ENCODE measurements at regions not wholly inside any gene's neighbourhood (a gene's known extent, or its start where the extent isn't known, plus 50 kb on each side); places are given as distances from the start of the nearest gene placed in this dataset.

DNA sequence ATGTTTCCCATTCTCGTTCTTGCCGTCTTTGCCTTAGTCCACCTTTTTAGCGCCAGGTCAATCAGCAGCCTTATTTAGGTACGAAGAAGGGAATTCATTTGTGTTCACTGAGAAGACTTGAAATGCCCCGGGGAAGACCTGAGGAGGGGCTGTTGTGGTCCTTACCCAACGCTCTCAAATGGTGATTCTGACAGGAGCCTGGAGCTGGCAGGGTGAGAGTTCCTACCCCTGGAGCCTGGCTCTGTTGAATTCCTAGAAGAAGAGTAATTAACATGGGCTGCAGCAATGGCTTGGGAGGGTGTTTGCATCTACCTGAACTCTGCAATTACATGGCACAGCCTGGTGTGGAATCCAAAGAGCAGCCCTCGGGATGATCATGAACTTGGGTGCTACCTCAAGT is 76.9 kb upstream of the DSCAM start:
- H3K27me3 ChIP-seq (replicated peaks in 1 of 2; ENCODE audit: control insufficient read depth in 2 of 2, extremely low read depth in 1 of 2, insufficient read depth in 2 of 2, low read length in 1 of 2): peaks cover 0 to 2% of the 10 kb centered on the region in 2 experiments
- H3K36me3 ChIP-seq (ENCODE audit: control insufficient read depth in 2 of 2, extremely low read depth in 1 of 2, insufficient read depth in 1 of 2, low read length in 1 of 2): no peaks in the 10 kb centered on the region
- Mint-ChIP-seq H3K9me3 (peaks cover 7 to 10% (median 8%) of the 10 kb centered on the region in 3 donors), H3K27ac (no peak overlapping the region), H3K4me1 (no peaks in the 10 kb centered on the region), H3K4me3 (no peak overlapping the region), H3K27me3 (peaks cover 2 to 3% of the 10 kb centered on the region in 2 donors), H3K36me3 (no peaks in the 10 kb centered on the region)
- ChIA-PET POLR2A (no interaction called here), CTCF (interaction anchor here in 1 of 2 donors (0.7 kb wide), 1 partner anchor 22 kb away, joined by 5 read pairs; no protein-coding TSS in a partner anchor)
- no peaks in the 10 kb centered on the region for H3K9me3 ChIP-seq
- H3K4me1 ChIP-seq (ENCODE audit: control insufficient read depth in 1 of 2, extremely low read depth in 1 of 2, insufficient read depth in 2 of 2, low read length in 2 of 2): no peaks in the 10 kb centered on the region
- no peak overlapping the region for H3K4me3 ChIP-seq (ENCODE audit: control insufficient read depth in 1 of 2, extremely low read depth in 1 of 2, low read length in 1 of 2)
- H3K27ac ChIP-seq (ENCODE audit: low read length): no peak overlapping the region
- ATAC-seq (replicated peaks in 1 of 4): no peak
- no peak for DNase-seq
- WGBS (ENCODE audit: insufficient coverage): 84% methylated on average over 7 of the region's 7 CpGs

DNA sequence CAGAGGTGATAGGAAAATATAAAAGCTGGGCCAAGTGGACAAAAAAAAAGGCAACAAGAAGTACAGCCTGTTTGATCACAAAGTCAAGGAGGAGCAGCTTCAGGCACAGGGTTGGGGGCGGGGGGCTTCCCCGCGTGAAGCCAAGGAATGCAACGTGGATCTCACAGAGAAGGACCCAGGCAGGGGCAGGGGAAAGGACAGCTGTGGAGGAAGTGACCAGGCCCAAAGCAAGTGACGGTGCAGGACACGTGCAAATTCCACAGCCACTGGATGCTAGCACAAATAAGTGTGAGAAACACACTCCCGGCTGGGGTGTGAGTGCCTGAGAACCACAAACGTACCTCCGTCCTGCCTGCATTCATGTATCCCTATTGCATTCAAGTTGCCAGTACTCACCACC is 77.7 kb upstream of the DSCAM start:
- ChIA-PET CTCF (no interaction called here), POLR2A (no interaction called here)
- Histone ChIP-seq H3K27ac (ENCODE audit: low read length) (no peak overlapping the region), H3K27me3 (replicated peaks in 1 of 2; ENCODE audit: control insufficient read depth in 2 of 2, extremely low read depth in 1 of 2, insufficient read depth in 2 of 2, low read length in 1 of 2) (peaks cover 0 to 5% of the 10 kb centered on the region in 2 experiments), H3K9me3 (no peaks in the 10 kb centered on the region), H3K4me3 (ENCODE audit: control insufficient read depth in 1 of 2, extremely low read depth in 1 of 2, low read length in 1 of 2) (no peak overlapping the region), H3K4me1 (ENCODE audit: control insufficient read depth in 1 of 2, extremely low read depth in 1 of 2, insufficient read depth in 2 of 2, low read length in 2 of 2) (no peaks in the 10 kb centered on the region), H3K36me3 (ENCODE audit: control insufficient read depth in 2 of 2, extremely low read depth in 1 of 2, insufficient read depth in 1 of 2, low read length in 1 of 2) (no peaks in the 10 kb centered on the region)
- DNase-seq: no peak
- WGBS (ENCODE audit: insufficient coverage): 68% methylated on average over 9 of the region's 9 CpGs
- peaks cover 11 to 15% (median 13%) of the 10 kb centered on the region in 3 donors for H3K9me3 Mint-ChIP-seq
- H3K36me3 Mint-ChIP-seq: no peaks in the 10 kb centered on the region
- ATAC-seq (replicated peaks in 1 of 4): no peak
- no peak overlapping the region for H3K4me3 Mint-ChIP-seq
- H3K27me3 Mint-ChIP-seq: peaks cover 2 to 6% of the 10 kb centered on the region in 2 donors
- no peaks in the 10 kb centered on the region for H3K4me1 Mint-ChIP-seq
- no peak overlapping the region for H3K27ac Mint-ChIP-seq

DNA sequence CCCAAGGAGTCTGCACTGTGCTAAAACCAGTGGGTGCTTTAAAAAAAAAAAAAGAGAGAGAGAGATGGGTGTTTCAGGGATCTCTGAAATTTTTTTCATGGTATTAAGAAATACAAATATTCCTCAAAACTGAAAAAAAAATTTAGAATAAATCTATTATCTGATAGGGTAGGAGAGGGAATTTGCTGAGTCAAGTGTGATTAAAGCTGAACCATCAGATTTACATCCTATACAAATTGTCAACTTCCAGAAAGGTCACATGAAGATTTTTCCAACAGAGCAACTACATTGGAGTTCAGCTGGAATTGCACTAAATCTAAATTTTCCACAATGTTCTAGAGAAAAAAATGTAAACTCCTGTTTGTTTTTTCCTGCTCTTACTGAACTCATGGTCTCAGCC is 79.3 kb upstream of the DSCAM start:
- H3K4me1 Mint-ChIP-seq: no peaks in the 10 kb centered on the region
- no peaks in the 10 kb centered on the region for H3K9me3 ChIP-seq
- peaks cover 0 to 5% of the 10 kb centered on the region in 2 experiments for H3K27me3 ChIP-seq (replicated peaks in 1 of 2; ENCODE audit: control insufficient read depth in 2 of 2, extremely low read depth in 1 of 2, insufficient read depth in 2 of 2, low read length in 1 of 2)

DNA sequence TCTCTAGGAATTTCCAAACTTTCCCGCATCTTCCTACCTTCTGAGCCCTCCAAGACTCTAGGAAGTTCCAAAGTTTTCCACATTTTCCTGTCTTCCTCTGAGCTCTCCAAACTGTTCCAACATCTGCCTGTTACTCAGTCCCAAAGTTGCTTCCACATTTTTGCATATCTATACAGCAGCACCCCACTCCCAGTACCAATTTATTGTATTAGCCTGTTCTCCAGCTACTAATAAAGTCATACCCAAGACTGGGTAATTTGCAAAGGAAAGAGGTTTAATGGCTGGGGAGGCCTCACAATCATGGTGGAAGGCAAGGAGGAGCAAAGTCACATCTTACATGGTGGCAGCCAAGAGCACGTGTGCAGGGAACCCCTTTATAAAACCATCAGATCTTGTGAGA is 82.9 kb upstream of the DSCAM start:
- Mint-ChIP-seq H3K4me1 (no peaks in the 10 kb centered on the region), H3K4me3 (no peak overlapping the region), H3K27me3 (peaks cover 5 to 32% of the 10 kb centered on the region in 2 donors), H3K9me3 (peaks cover 20 to 33% (median 31%) of the 10 kb centered on the region in 3 donors), H3K27ac (no peak overlapping the region), H3K36me3 (no peaks in the 10 kb centered on the region)
- WGBS (ENCODE audit: insufficient coverage): 89% methylated on average over 1 of the region's 2 CpGs
- no peaks in the 10 kb centered on the region for H3K4me1 ChIP-seq (ENCODE audit: control insufficient read depth in 1 of 2, extremely low read depth in 1 of 2, insufficient read depth in 2 of 2, low read length in 2 of 2)
- ChIA-PET POLR2A (no interaction called here), CTCF (no interaction called here)
- DNase-seq (no peak), ATAC-seq (replicated peaks in 1 of 4) (no peak)
- H3K27me3 ChIP-seq (replicated peaks in 1 of 2; ENCODE audit: control insufficient read depth in 2 of 2, extremely low read depth in 1 of 2, insufficient read depth in 2 of 2, low read length in 1 of 2): peaks cover 0 to 5% of the 10 kb centered on the region in 2 experiments
- H3K36me3 ChIP-seq (ENCODE audit: control insufficient read depth in 2 of 2, extremely low read depth in 1 of 2, insufficient read depth in 1 of 2, low read length in 1 of 2): no peaks in the 10 kb centered on the region
- no peak overlapping the region for H3K4me3 ChIP-seq (ENCODE audit: control insufficient read depth in 1 of 2, extremely low read depth in 1 of 2, low read length in 1 of 2)
- H3K9me3 ChIP-seq: no peaks in the 10 kb centered on the region
- no peak overlapping the region for H3K27ac ChIP-seq (ENCODE audit: low read length)

More for the DNA sequence above, 79.3 kb upstream of the DSCAM start:
- H3K27me3 Mint-ChIP-seq: peaks cover 2 to 14% of the 10 kb centered on the region in 2 donors
- Histone ChIP-seq H3K4me1 (ENCODE audit: control insufficient read depth in 1 of 2, extremely low read depth in 1 of 2, insufficient read depth in 2 of 2, low read length in 2 of 2) (no peaks in the 10 kb centered on the region), H3K27ac (ENCODE audit: low read length) (no peak overlapping the region), H3K4me3 (ENCODE audit: control insufficient read depth in 1 of 2, extremely low read depth in 1 of 2, low read length in 1 of 2) (no peak overlapping the region), H3K36me3 (ENCODE audit: control insufficient read depth in 2 of 2, extremely low read depth in 1 of 2, insufficient read depth in 1 of 2, low read length in 1 of 2) (no peaks in the 10 kb centered on the region)
- ATAC-seq (replicated peaks in 1 of 4) (no peak), DNase-seq (no peak)
- POLR2A ChIA-PET: no interaction called here
- peaks cover 20 to 22% (median 21%) of the 10 kb centered on the region in 3 donors for H3K9me3 Mint-ChIP-seq
- H3K4me3 Mint-ChIP-seq: no peak overlapping the region
- no peaks in the 10 kb centered on the region for H3K36me3 Mint-ChIP-seq
- CTCF ChIA-PET: no interaction called here
- H3K27ac Mint-ChIP-seq: no peak overlapping the region

DNA sequence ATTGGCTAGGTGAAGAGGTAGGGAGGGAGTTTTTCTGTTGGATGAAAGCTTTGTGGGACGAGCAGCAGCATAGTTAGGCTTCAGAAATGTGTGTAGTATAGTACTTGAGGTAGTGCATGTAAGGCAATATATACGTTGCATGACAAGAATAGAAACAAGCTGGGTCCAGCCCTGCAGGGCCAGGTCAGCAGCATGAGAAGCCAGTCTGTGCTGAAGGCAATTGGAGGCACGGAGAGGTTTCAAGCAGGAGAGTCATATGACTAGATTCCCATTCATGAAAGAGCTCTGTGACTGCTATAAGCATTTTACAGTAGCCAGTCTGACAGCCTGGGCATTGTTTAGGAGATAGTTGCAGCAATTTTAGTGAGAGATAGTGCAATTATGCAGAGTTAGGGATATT is 84.2 kb upstream of the DSCAM start:
- Mint-ChIP-seq H3K27me3 (peaks cover 4 to 32% of the 10 kb centered on the region in 2 donors), H3K4me3 (no peak overlapping the region), H3K27ac (no peak overlapping the region), H3K4me1 (no peaks in the 10 kb centered on the region), H3K9me3 (peaks cover 20 to 33% (median 31%) of the 10 kb centered on the region in 3 donors), H3K36me3 (no peaks in the 10 kb centered on the region)
- H3K4me3 ChIP-seq (ENCODE audit: control insufficient read depth in 1 of 2, extremely low read depth in 1 of 2, low read length in 1 of 2): no peak overlapping the region
- POLR2A ChIA-PET: no interaction called here
- no peaks in the 10 kb centered on the region for H3K36me3 ChIP-seq (ENCODE audit: control insufficient read depth in 2 of 2, extremely low read depth in 1 of 2, insufficient read depth in 1 of 2, low read length in 1 of 2)
- no peak overlapping the region for H3K27ac ChIP-seq (ENCODE audit: low read length)
- H3K4me1 ChIP-seq (ENCODE audit: control insufficient read depth in 1 of 2, extremely low read depth in 1 of 2, insufficient read depth in 2 of 2, low read length in 2 of 2): no peaks in the 10 kb centered on the region
- WGBS (ENCODE audit: insufficient coverage): 46% methylated on average over 3 of the region's 3 CpGs
- CTCF ChIA-PET: no interaction called here
- no peak for ATAC-seq (replicated peaks in 1 of 4)
- H3K9me3 ChIP-seq: no peaks in the 10 kb centered on the region
- H3K27me3 ChIP-seq (replicated peaks in 1 of 2; ENCODE audit: control insufficient read depth in 2 of 2, extremely low read depth in 1 of 2, insufficient read depth in 2 of 2, low read length in 1 of 2): peaks cover 0 to 5% of the 10 kb centered on the region in 2 experiments
- DNase-seq: no peak

DNA sequence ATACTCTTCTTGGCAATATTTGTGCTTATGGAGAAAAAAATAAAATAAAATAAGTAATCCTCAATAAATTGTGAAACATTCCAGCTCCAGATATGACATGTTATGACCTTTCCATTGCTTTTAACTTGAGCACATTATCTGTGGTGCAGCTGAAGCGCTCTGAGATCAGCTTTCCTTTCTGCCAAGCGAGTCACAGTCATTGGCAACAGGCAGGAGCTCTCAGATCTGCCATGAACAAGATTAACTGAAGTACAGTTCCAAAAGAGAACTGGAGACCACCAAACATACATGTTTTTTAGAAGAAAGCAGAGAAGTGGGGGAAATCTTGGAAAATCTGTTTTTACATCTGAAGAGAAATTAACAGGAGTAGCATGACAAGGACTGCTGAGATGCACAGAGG is 89.2 kb upstream of the DSCAM start:
- no peak overlapping the region for H3K27ac ChIP-seq (ENCODE audit: low read length)
- no peaks in the 10 kb centered on the region for H3K4me1 ChIP-seq (ENCODE audit: control insufficient read depth in 1 of 2, extremely low read depth in 1 of 2, insufficient read depth in 2 of 2, low read length in 2 of 2)
- H3K36me3 ChIP-seq (ENCODE audit: control insufficient read depth in 2 of 2, extremely low read depth in 1 of 2, insufficient read depth in 1 of 2, low read length in 1 of 2): no peaks in the 10 kb centered on the region
- ChIA-PET POLR2A (no interaction called here), CTCF (interaction anchor here in 1 of 2 donors (0.6 kb wide), 1 partner anchor 1343 kb away, joined by 3 read pairs; no protein-coding TSS in a partner anchor)
- H3K9me3 ChIP-seq: no peaks in the 10 kb centered on the region
- ATAC-seq (replicated peaks in 1 of 4): no peak
- no peak for DNase-seq
- no peaks in the 10 kb centered on the region for H3K27me3 ChIP-seq (replicated peaks in 1 of 2; ENCODE audit: control insufficient read depth in 2 of 2, extremely low read depth in 1 of 2, insufficient read depth in 2 of 2, low read length in 1 of 2)
- Mint-ChIP-seq H3K4me3 (no peak overlapping the region), H3K4me1 (no peaks in the 10 kb centered on the region), H3K27me3 (peaks cover 4 to 23% of the 10 kb centered on the region in 2 donors), H3K9me3 (peaks cover 0 to 13% (median 9%) of the 10 kb centered on the region in 3 donors), H3K27ac (no peak overlapping the region), H3K36me3 (no peaks in the 10 kb centered on the region)
- WGBS (ENCODE audit: insufficient coverage): 81% methylated on average over 2 of the region's 2 CpGs
- no peak overlapping the region for H3K4me3 ChIP-seq (ENCODE audit: control insufficient read depth in 1 of 2, extremely low read depth in 1 of 2, low read length in 1 of 2)

DNA sequence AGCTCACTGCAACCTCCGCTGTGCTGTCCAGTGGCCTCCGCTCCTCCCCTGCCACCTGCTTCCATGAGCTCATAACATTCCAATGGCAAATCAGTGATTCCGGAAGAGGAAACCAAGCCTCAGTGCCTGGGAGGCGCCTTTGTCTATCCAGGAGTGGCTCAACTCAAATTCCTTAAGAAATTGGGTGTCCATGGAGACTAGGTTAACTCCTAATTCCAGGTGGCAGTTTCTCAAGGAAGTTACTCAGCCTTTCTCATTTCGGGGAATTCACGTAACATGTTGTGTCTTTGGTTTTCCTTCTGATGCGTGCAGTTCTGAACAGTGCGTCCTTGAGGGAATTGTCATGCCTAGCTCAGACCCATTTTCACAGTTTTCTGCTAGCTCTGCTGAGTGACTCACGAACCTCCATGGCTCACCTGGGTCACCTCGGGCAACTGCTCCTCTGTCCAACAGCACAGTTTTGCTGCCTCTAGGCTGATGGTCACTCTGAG is 89.9 kb upstream of the DSCAM start:
- H3K4me3 Mint-ChIP-seq: no peak overlapping the region
- no peaks in the 10 kb centered on the region for H3K27me3 ChIP-seq (replicated peaks in 1 of 2; ENCODE audit: control insufficient read depth in 2 of 2, extremely low read depth in 1 of 2, insufficient read depth in 2 of 2, low read length in 1 of 2)
- peaks cover 0 to 12% (median 3%) of the 10 kb centered on the region in 3 donors for H3K9me3 Mint-ChIP-seq
- DNase-seq (no peak), ATAC-seq (replicated peaks in 1 of 4) (no peak)
- H3K4me3 ChIP-seq (ENCODE audit: control insufficient read depth in 1 of 2, extremely low read depth in 1 of 2, low read length in 1 of 2): no peak overlapping the region
- no peaks in the 10 kb centered on the region for H3K36me3 Mint-ChIP-seq
- WGBS (ENCODE audit: insufficient coverage): 82% methylated on average over 9 of the region's 10 CpGs
- no peaks in the 10 kb centered on the region for H3K4me1 ChIP-seq (ENCODE audit: control insufficient read depth in 1 of 2, extremely low read depth in 1 of 2, insufficient read depth in 2 of 2, low read length in 2 of 2)
- peaks cover 4 to 23% of the 10 kb centered on the region in 2 donors for H3K27me3 Mint-ChIP-seq
- no peaks in the 10 kb centered on the region for H3K4me1 Mint-ChIP-seq
- CTCF ChIA-PET: no interaction called here
- no peak overlapping the region for H3K27ac ChIP-seq (ENCODE audit: low read length)
- H3K27ac Mint-ChIP-seq: no peak overlapping the region
- H3K9me3 ChIP-seq: no peaks in the 10 kb centered on the region
- no peaks in the 10 kb centered on the region for H3K36me3 ChIP-seq (ENCODE audit: control insufficient read depth in 2 of 2, extremely low read depth in 1 of 2, insufficient read depth in 1 of 2, low read length in 1 of 2)
- POLR2A ChIA-PET: no interaction called here
